ENCODE measurements at regions not wholly inside any gene's neighbourhood (a gene's known extent, or its start where the extent isn't known, plus 50 kb on each side); places are given as distances from the start of the nearest gene placed in this dataset.

DNA sequence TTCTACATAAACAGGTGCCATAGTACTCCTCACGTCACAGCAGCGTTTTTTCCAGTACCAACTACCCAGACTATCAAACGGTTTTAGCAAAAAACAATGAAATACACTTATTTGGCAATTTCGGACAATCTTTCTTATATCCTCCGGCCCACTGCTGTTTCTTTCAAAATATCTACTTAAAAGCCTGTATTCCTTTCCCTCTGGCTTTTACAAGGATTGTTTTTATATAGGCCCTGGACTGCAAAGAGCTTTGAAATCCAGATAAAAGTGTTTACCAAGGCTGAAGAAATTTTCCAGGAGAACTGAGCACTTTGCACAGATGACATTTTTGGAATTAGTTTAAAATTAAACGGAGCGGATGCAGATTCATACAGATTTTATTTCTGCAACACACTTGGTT, 255.9 kb upstream of the STARD13 start:
- TF ChIP-seq, protein P1, sequence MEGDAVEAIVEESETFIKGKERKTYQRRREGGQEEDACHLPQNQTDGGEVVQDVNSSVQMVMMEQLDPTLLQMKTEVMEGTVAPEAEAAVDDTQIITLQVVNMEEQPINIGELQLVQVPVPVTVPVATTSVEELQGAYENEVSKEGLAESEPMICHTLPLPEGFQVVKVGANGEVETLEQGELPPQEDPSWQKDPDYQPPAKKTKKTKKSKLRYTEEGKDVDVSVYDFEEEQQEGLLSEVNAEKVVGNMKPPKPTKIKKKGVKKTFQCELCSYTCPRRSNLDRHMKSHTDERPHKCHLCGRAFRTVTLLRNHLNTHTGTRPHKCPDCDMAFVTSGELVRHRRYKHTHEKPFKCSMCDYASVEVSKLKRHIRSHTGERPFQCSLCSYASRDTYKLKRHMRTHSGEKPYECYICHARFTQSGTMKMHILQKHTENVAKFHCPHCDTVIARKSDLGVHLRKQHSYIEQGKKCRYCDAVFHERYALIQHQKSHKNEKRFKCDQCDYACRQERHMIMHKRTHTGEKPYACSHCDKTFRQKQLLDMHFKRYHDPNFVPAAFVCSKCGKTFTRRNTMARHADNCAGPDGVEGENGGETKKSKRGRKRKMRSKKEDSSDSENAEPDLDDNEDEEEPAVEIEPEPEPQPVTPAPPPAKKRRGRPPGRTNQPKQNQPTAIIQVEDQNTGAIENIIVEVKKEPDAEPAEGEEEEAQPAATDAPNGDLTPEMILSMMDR (IDR thresholded peaks at IDR 0.05; ENCODE audit: low read depth, low read length): no peak
- no peak for TF ChIP-seq EZH2phosphoT487 (IDR thresholded peaks at IDR 0.05; ENCODE audit: low read depth)
